Nephron progenitor cell (in vitro differentiated cells): ENCODE measurements at regions not wholly inside any gene's neighbourhood (a gene's known extent, or its start where the extent isn't known, plus 50 kb on each side); places are given as distances from the start of the nearest gene placed in this dataset.

ENCODE experiments used
- DNase-seq: peaks from one replicate; pipeline ENCODE4 v3.0.0; 2021
- H3K27ac Mint-ChIP-seq: 2 replicates; pipeline ENCODE4 v1.8.0; 2021; ENCODE audit warnings: mild to moderate bottlenecking, moderate library complexity, mixed read lengths
- H3K27me3 Mint-ChIP-seq: 2 replicates; pipeline ENCODE4 v1.8.0; 2021; ENCODE audit warnings: mild to moderate bottlenecking, low read depth, mixed read lengths; ENCODE audit not compliant: poor library complexity
- H3K36me3 Mint-ChIP-seq: 2 replicates; pipeline ENCODE4 v1.8.0; 2021; ENCODE audit warnings: low read depth, mixed read lengths
- H3K4me1 Mint-ChIP-seq: 2 replicates; pipeline ENCODE4 v1.8.0; 2021; ENCODE audit warnings: mixed read lengths
- H3K4me3 Mint-ChIP-seq: 2 replicates; pipeline ENCODE4 v1.8.0; 2021; ENCODE audit warnings: mild to moderate bottlenecking, moderate library complexity, mixed read lengths
- H3K9me3 Mint-ChIP-seq: 2 replicates; pipeline ENCODE4 v1.8.0; 2021; ENCODE audit warnings: mild to moderate bottlenecking, moderate library complexity, mixed read lengths
- TF ChIP-seq, protein P1 (sequence below): fragments of 200-600 bp; sonication (generic); IDR thresholded peaks from 2 replicates; pipeline ENCODE4 v1.5.0; 2021; ENCODE audit warnings: antibody characterized with exemption

DNA sequence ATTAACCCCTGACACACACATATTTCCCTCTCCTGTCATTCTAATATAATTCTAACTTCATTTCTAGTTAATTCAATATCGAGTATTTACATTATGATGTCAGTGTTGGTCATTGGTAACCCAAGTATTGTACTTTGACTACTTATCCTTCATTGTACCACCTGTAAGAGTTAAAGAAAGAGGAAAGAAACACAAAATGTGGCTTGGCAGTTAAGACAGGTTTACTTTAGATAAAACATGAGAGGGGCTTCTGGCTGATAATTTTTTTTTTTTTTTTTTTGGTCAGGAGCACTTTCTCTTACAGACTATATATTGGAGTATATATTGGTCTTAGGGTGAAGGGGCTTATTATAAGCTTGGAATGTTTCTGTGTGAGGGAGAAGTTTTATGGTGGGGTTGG is 57.0 kb upstream of the ACYP2 start:
- H3K9me3 Mint-ChIP-seq, result peaks cover 29% of the 10 kb centered on the region

DNA sequence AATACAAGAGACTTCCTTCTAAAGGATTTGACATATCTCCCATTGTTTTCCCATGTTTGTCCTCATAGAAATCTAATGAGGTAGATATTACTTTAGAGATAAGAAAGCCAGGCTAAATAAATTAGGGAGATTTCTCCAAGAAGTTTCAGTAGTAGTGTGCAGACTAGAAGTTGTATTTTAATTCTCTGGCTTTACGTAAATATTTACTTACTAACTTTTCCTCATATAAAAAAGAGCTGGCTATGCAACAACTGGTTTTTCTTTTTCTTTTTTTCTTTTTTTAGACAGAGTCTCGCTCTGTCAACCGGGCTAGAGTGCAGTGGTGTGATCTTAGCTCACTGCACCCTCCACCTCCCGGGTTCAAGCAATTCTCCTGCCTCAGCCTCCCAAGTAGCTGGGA is 60.6 kb upstream of the ACYP2 start:
- TF ChIP-seq, protein P1, sequence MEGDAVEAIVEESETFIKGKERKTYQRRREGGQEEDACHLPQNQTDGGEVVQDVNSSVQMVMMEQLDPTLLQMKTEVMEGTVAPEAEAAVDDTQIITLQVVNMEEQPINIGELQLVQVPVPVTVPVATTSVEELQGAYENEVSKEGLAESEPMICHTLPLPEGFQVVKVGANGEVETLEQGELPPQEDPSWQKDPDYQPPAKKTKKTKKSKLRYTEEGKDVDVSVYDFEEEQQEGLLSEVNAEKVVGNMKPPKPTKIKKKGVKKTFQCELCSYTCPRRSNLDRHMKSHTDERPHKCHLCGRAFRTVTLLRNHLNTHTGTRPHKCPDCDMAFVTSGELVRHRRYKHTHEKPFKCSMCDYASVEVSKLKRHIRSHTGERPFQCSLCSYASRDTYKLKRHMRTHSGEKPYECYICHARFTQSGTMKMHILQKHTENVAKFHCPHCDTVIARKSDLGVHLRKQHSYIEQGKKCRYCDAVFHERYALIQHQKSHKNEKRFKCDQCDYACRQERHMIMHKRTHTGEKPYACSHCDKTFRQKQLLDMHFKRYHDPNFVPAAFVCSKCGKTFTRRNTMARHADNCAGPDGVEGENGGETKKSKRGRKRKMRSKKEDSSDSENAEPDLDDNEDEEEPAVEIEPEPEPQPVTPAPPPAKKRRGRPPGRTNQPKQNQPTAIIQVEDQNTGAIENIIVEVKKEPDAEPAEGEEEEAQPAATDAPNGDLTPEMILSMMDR, result no peak
- Mint-ChIP-seq H3K36me3 (peaks cover 52% of the 10 kb centered on the region), H3K27me3 (no peaks in the 10 kb centered on the region), H3K4me1 (no peaks in the 10 kb centered on the region), H3K9me3 (peaks cover 23% of the 10 kb centered on the region), H3K4me3 (no peak overlapping the region), H3K27ac (no peak overlapping the region)
- no peak for DNase-seq

More for the DNA sequence above, 57.0 kb upstream of the ACYP2 start:
- Mint-ChIP-seq H3K27me3 (no peaks in the 10 kb centered on the region), H3K36me3 (peaks cover 50% of the 10 kb centered on the region), H3K4me1 (no peaks in the 10 kb centered on the region), H3K4me3 (no peak overlapping the region), H3K27ac (no peak overlapping the region)
- no peak for DNase-seq
- TF ChIP-seq, protein P1, result no peak

DNA sequence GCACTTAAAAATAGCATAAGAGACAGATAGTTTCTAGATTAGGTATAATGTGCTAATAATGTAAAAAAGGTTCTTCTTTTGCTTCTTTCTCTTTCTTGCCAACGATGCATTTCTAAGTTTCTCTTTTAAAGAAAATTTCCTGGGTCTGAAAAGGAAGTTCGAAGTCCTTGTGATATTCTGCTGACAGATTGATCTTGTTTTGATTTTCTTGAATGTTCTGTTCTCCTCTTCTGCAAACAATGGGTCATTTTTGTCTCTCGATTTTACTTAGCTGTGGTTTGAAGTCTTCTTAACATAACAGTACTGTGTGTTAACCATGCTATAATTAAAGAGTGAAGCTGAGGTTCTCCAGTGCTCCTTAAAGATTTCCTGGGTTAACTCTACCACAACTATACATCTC is 61.1 kb upstream of the ACYP2 start:
- TF ChIP-seq, protein P1, result no peak
- H3K4me1 Mint-ChIP-seq, result no peaks in the 10 kb centered on the region
- peaks cover 18% of the 10 kb centered on the region for H3K9me3 Mint-ChIP-seq
- no peaks in the 10 kb centered on the region for H3K27me3 Mint-ChIP-seq
- H3K36me3 Mint-ChIP-seq, result peaks cover 47% of the 10 kb centered on the region
- H3K4me3 Mint-ChIP-seq, result no peak overlapping the region
- no peak for DNase-seq
- H3K27ac Mint-ChIP-seq, result peak overlapping the region; percentile 3

DNA sequence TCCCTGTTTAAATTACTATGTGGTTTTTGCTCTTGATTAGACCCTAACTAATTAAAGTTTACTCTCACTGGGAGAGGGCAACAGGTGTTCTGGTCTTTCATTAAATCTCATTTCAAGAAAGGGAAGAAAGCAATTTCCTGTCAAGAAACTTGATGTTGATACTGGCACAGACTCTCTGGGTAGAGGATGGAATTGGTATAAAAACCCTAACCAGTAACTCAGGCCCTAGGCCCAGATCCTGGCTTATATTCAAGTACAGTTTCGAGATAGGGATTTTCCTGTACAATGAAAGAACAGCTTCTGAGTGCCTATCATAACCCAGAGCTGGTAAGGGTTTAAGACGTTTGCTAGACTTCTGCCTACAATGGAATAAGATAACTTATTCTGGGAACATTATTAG is 61.6 kb upstream of the ACYP2 start:
- H3K27ac Mint-ChIP-seq, result no peak overlapping the region
- no peaks in the 10 kb centered on the region for H3K4me1 Mint-ChIP-seq
- H3K36me3 Mint-ChIP-seq, result peaks cover 44% of the 10 kb centered on the region
- TF ChIP-seq, protein P1, result no peak
- peaks cover 15% of the 10 kb centered on the region for H3K9me3 Mint-ChIP-seq
- no peak for DNase-seq
- H3K27me3 Mint-ChIP-seq, result no peaks in the 10 kb centered on the region
- no peak overlapping the region for H3K4me3 Mint-ChIP-seq

DNA sequence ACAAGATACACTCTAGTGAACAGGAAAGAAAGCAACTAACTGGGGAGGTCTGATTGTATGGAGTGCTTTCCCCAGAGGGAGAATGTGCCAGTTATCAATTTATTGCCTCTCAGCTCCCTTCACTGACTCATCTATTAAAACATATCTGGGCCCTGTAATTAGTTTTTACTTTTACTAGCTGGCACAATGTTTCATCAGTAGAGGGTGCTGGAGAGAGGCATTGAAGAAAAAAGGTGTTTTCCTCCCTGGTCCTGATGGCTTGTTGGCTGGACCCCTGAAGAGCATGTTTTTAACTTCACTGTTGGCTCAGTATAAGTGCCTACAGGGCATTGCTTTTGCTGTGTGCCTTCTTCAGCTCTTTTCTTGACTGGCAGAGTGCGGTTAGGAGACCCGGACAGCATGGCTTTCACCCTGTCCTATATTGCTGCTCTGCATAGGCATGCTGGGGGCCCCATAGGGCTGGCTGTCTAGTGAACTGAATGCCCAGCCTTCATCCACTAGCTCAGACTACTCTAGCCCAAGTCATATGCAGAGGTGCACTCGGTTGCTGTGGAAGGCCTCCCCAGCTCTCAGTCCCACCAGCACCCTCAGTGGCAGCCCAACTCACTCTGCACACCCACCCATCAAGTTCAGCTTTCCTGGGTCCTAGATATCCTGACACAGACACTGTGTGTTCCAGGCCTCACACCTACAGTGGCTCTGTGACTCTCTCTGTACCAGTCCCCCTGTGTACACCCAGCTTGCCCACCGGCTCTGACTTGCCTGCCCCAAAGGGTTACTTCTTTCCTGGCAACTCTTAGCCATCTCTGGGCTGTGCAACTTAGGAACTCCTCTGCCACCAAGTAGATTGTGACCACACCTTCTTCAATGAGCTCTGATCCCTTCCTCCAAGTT is 62.3 kb upstream of the ACYP2 start:
- H3K36me3 Mint-ChIP-seq, result peaks cover 37% of the 10 kb centered on the region
- H3K27me3 Mint-ChIP-seq, result no peaks in the 10 kb centered on the region
- no peaks in the 10 kb centered on the region for H3K4me1 Mint-ChIP-seq
- TF ChIP-seq, protein P1, result no peak
- no peak overlapping the region for H3K27ac Mint-ChIP-seq
- H3K4me3 Mint-ChIP-seq, result no peak overlapping the region
- H3K9me3 Mint-ChIP-seq, result peaks cover 7% of the 10 kb centered on the region
- DNase-seq, result no peak

DNA sequence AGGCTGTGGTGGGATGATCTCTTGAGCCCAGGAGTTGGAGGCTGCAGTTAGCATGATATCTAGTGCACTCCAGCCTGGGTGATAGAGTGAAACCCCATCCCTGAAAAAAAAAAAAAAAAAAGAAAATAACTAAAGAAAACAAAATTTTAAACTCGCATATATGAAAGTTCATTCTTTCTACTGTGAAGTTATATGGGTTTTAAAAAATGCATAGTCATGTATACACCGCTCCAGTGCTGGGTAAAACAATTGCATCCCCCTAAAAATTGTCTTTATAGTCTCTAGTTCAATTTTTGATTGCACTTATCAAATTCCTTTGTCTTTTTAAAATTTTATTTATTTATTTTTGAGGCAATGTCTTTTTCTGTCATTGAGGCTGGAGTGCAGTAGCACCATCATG is 65.0 kb upstream of the ACYP2 start:
- TF ChIP-seq, protein P1, result no peak
- Mint-ChIP-seq H3K4me1 (no peaks in the 10 kb centered on the region), H3K27ac (no peak overlapping the region), H3K9me3 (peaks cover 4% of the 10 kb centered on the region), H3K27me3 (no peaks in the 10 kb centered on the region), H3K36me3 (peaks cover 25% of the 10 kb centered on the region), H3K4me3 (no peak overlapping the region)
- DNase-seq, result no peak
